HCT116 (cell line): ENCODE measurements at regions not wholly inside any gene's neighbourhood (a gene's known extent, or its start where the extent isn't known, plus 50 kb on each side); places are given as distances from the start of the nearest gene placed in this dataset.

ENCODE experiments used
- ATAC-seq: fragments of 200-7000 bp; cut with Tn5 transposase; 2 replicates; pipeline ENCODE4 v1.9.1; 2020; ENCODE audit warnings: mild to moderate bottlenecking, moderate library complexity
- BruUV-seq: library from RNA; stranded (reverse); fragments of 400-500 nt; replicated peaks from 2 replicates; lab custom pipeline; 2021; lab: Mats Ljungman, UMichigan
- CTCF ChIA-PET: fragments of 300-600 bp; sonication (Branson Sonifier 250); formaldehyde crosslinking; loops from one replicate; lab custom pipeline; 2021; ENCODE audit warnings: antibody characterized with exemption; lab: Charles Lee
- POLR2A ChIA-PET: fragments of 300-600, 350-600 bp; sonication (Branson Sonifier 250); formaldehyde crosslinking; loops from one replicate; lab custom pipeline; 2021; ENCODE audit warnings: antibody characterized with exemption; lab: Charles Lee
- RAD21 ChIA-PET, 2 experiments: fragments of 300-600 bp; sonication (Branson Sonifier 250); formaldehyde crosslinking; loops; one replicate each; lab custom pipeline; 2023; ENCODE audit warnings: low total read pairs in 2 of 2; ENCODE audit not compliant: uncharacterized antibody in 2 of 2, unreplicated experiment in 2 of 2, low non-redundant PET in 1 of 2; lab: Charles Lee
- DNase-seq: peaks from one replicate; pipeline ENCODE4 v3.0.0-alpha.2; 2010; ENCODE audit warnings: low read depth, low spot score
- H2AFZ ChIP-seq: fragments of 200-600 bp; shearing (Covaris generic), sonication (generic); 2 replicates; pipeline ENCODE4 v1.6.1; 2017; ENCODE audit warnings: low read depth, mixed run types, mixed read lengths, antibody characterized with exemption, low read length; ENCODE audit not compliant: poor library complexity, severe bottlenecking
- H3K27ac ChIP-seq: 2 replicates; pipeline ENCODE4 v1.5.1; 2012; ENCODE audit warnings: low read depth, low read length
- H3K27me3 ChIP-seq: fragments of 200-600 bp; sonication (generic); 2 replicates; pipeline ENCODE4 v1.6.1; 2016; ENCODE audit warnings: mixed run types, low read length, mixed read lengths; ENCODE audit not compliant: insufficient read depth
- H3K36me3 ChIP-seq, 2 experiments: fragments of 200-500 bp in 1 of 2; fragments of 200-600 bp in 1 of 2; sonication (Bioruptor generic) in 1 of 2; sonication (generic) in 1 of 2; 2 replicates each; pipeline versions ENCODE4 v1.5.1 to v1.6.1; 2014 to 2016; ENCODE audit warnings: low read length in 2 of 2, inconsistent platforms in 1 of 2, mixed read lengths in 1 of 2, mixed run types in 1 of 2; ENCODE audit not compliant: insufficient read depth in 2 of 2, control insufficient read depth in 1 of 2
- H3K4me1 ChIP-seq, 2 experiments: fragments of 200-600 bp in 1 of 2; sonication (generic) in 1 of 2; 2 replicates each; pipeline versions ENCODE4 v1.5.1 to v1.6.1; 2012 to 2017; ENCODE audit warnings: low read length in 2 of 2, inconsistent platforms in 1 of 2, mild to moderate bottlenecking in 1 of 2, mixed read lengths in 1 of 2, mixed run types in 1 of 2, moderate library complexity in 1 of 2; ENCODE audit not compliant: insufficient read depth in 2 of 2, control insufficient read depth in 1 of 2
- H3K4me2 ChIP-seq: fragments of 200-600 bp; sonication (generic); 2 replicates; pipeline ENCODE4 v1.6.1; 2017; ENCODE audit warnings: mixed run types, low read length, mixed read lengths
- H3K4me3 ChIP-seq, 2 experiments: fragments of 200-600 bp in 1 of 2; sonication (generic) in 1 of 2; replicated peaks in 1 of 2; 2 replicates each; pipeline ENCODE4 v1.5.1; 2011 to 2016; ENCODE audit warnings: low read length in 2 of 2, control low read depth in 1 of 2, low read depth in 1 of 2, mild to moderate bottlenecking in 1 of 2, mixed read lengths in 1 of 2, mixed run types in 1 of 2
- H3K79me2 ChIP-seq: fragments of 200-600 bp; sonication (generic); 2 replicates; pipeline ENCODE4 v1.6.1; 2017; ENCODE audit warnings: mild to moderate bottlenecking, mixed run types, low read length, moderate library complexity, mixed read lengths; ENCODE audit not compliant: insufficient read depth
- H3K9ac ChIP-seq: fragments of 200-600 bp; sonication (generic); 2 replicates; pipeline ENCODE4 v1.6.1; 2016; ENCODE audit warnings: low read length, mixed read lengths
- H3K9me2 ChIP-seq: fragments of 200-600 bp; sonication (generic), shearing (Covaris generic); 2 replicates; pipeline ENCODE4 v1.6.1; 2017; ENCODE audit warnings: mixed run types, mild to moderate bottlenecking, moderate library complexity; ENCODE audit not compliant: insufficient read depth
- H3K9me3 ChIP-seq, 2 experiments: fragments of 200-500 bp in 1 of 2; fragments of 200-600 bp in 1 of 2; sonication (Bioruptor generic) in 1 of 2; sonication (generic) in 1 of 2; 2 replicates each; pipeline ENCODE4 v1.6.1; 2014 to 2017; ENCODE audit warnings: low read length in 2 of 2, mixed read lengths in 2 of 2, inconsistent platforms in 1 of 2, low read depth in 1 of 2, mild to moderate bottlenecking in 1 of 2, mixed run types in 1 of 2, moderate library complexity in 1 of 2; ENCODE audit not compliant: control insufficient read depth in 1 of 2, insufficient read depth in 1 of 2
- H4K20me1 ChIP-seq: fragments of 200-600 bp; sonication (generic), shearing (Covaris generic); 2 replicates; pipeline ENCODE4 v1.6.1; 2017; ENCODE audit warnings: mixed run types, mild to moderate bottlenecking, moderate library complexity; ENCODE audit not compliant: insufficient read depth
- ATF3 ChIP-seq: IDR thresholded peaks from 2 replicates; pipeline ENCODE4 v1.6.1; 2012
- CBX3 ChIP-seq: IDR thresholded peaks from 2 replicates; pipeline ENCODE4 v1.6.1; 2012; ENCODE audit warnings: low read depth
- EGR1 ChIP-seq: IDR thresholded peaks from 2 replicates; pipeline ENCODE4 v1.6.1; 2012; ENCODE audit warnings: low read depth
- ELF1 ChIP-seq: IDR thresholded peaks from 2 replicates; pipeline ENCODE4 v1.6.1; 2012; ENCODE audit warnings: low read depth, borderline replicate concordance
- EZH2phosphoT487 ChIP-seq: fragments of 200-600 bp; IDR thresholded peaks from 2 replicates; pipeline ENCODE4 v1.6.1; 2018; ENCODE audit warnings: antibody characterized with exemption, borderline replicate concordance
- JUND ChIP-seq: IDR thresholded peaks from 2 replicates; pipeline ENCODE4 v1.6.1; 2012
- POLR2A ChIP-seq: IDR thresholded peaks from 2 replicates; pipeline ENCODE4 v1.7.0; 2011; ENCODE audit warnings: borderline replicate concordance; ENCODE audit not compliant: insufficient read depth, insufficient read length; ENCODE audit errors: extremely low read depth
- POLR2AphosphoS5 ChIP-seq: IDR thresholded peaks from 2 replicates; pipeline ENCODE4 v1.6.1; 2011; ENCODE audit warnings: mild to moderate bottlenecking, low read depth, low read length, moderate library complexity
- RAD21 ChIP-seq: IDR thresholded peaks from 2 replicates; pipeline ENCODE4 v1.6.1; 2012; ENCODE audit warnings: low read depth, mild to moderate bottlenecking
- REST ChIP-seq: IDR thresholded peaks from 2 replicates; pipeline ENCODE4 v1.6.1; 2012; ENCODE audit warnings: low read depth
- SIN3A ChIP-seq: IDR thresholded peaks from 2 replicates; pipeline ENCODE4 v1.6.1; 2012; ENCODE audit warnings: low read depth
- SP1 ChIP-seq: IDR thresholded peaks from 2 replicates; pipeline ENCODE4 v1.6.1; 2012; ENCODE audit warnings: low read depth
- SRF ChIP-seq: IDR thresholded peaks from 2 replicates; pipeline ENCODE4 v1.6.1; 2012; ENCODE audit warnings: low read depth
- TCF7L2 ChIP-seq: IDR thresholded peaks from 2 replicates; pipeline ENCODE4 v1.7.0; 2011; ENCODE audit warnings: borderline replicate concordance, inconsistent platforms; ENCODE audit not compliant: insufficient read depth, insufficient read length; ENCODE audit errors: extremely low read depth
- ZFX ChIP-seq: fragments of 450-650 bp; IDR thresholded peaks from 2 replicates; pipeline ENCODE4 v1.6.1; 2017
- intact Hi-C: fragments of 100-400 bp; cut with micrococcal nuclease; formaldehyde crosslinking; loops from 2 replicates; pipeline ENCODE4 v1.10.0; 2022
- TF ChIP-seq, protein P1 (sequence below), 3 experiments: fragments of 200-600 bp in 1 of 3; sonication (generic) in 1 of 3; IDR thresholded peaks in 2 of 3; conservative IDR thresholded peaks in 1 of 3; 2 replicates each; pipeline ENCODE4 v1.5.1; 2012 to 2017; ENCODE audit warnings: low read depth in 2 of 3, low read length in 2 of 3, antibody characterized with exemption in 1 of 3, borderline replicate concordance in 1 of 3, control low read depth in 1 of 3, mild to moderate bottlenecking in 1 of 3, mixed read lengths in 1 of 3, mixed run types in 1 of 3, moderate library complexity in 1 of 3; ENCODE audit not compliant: insufficient read depth in 1 of 3
- TF ChIP-seq, protein P2 (sequence below): IDR thresholded peaks from 2 replicates; pipeline ENCODE4 v1.6.1; 2011; ENCODE audit warnings: mild to moderate bottlenecking, low read length, moderate library complexity; ENCODE audit not compliant: insufficient replicate concordance; ENCODE audit errors: extremely low read depth

- no peak for TF ChIP-seq ATF3
- no peak for TF ChIP-seq SRF
- no peak for TF ChIP-seq REST
Measured at GRCh38 chr14:28483506-28483905, 283.1 kb upstream of the FOXG1 start (continued).

- ATAC-seq (no peak), DNase-seq (no peak)
- Histone ChIP-seq H3K4me3 (no peak overlapping the region), H3K4me1 (no peaks in the 10 kb centered on the region), H3K9ac (no peak overlapping the region), H3K9me2 (no peaks in the 10 kb centered on the region), H3K27ac (no peak overlapping the region), H3K36me3 (no peaks in the 10 kb centered on the region), H3K79me2 (no peaks in the 10 kb centered on the region), H3K27me3 (no peaks in the 10 kb centered on the region), H3K4me2 (no peak overlapping the region), H4K20me1 (no peaks in the 10 kb centered on the region), H2AFZ (no peak overlapping the region), H3K9me3 (peaks cover 0 to 11% of the 10 kb centered on the region in 2 experiments; a peak in 2 of 4 replicates)
- CTCF ChIA-PET, result no interaction called here
- RAD21 ChIA-PET, result no interaction called here
- TF ChIP-seq POLR2A (no peak), SIN3A (no peak), POLR2AphosphoS5 (no peak), SP1 (no peak), SRF (no peak), RAD21 (no peak), ZFX (no peak), TCF7L2 (no peak), JUND (no peak), EGR1 (no peak), CBX3 (no peak), EZH2phosphoT487 (no peak), ELF1 (no peak)
- TF ChIP-seq, protein P1, sequence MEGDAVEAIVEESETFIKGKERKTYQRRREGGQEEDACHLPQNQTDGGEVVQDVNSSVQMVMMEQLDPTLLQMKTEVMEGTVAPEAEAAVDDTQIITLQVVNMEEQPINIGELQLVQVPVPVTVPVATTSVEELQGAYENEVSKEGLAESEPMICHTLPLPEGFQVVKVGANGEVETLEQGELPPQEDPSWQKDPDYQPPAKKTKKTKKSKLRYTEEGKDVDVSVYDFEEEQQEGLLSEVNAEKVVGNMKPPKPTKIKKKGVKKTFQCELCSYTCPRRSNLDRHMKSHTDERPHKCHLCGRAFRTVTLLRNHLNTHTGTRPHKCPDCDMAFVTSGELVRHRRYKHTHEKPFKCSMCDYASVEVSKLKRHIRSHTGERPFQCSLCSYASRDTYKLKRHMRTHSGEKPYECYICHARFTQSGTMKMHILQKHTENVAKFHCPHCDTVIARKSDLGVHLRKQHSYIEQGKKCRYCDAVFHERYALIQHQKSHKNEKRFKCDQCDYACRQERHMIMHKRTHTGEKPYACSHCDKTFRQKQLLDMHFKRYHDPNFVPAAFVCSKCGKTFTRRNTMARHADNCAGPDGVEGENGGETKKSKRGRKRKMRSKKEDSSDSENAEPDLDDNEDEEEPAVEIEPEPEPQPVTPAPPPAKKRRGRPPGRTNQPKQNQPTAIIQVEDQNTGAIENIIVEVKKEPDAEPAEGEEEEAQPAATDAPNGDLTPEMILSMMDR (IDR thresholded peaks at IDR 0.05 in 2 of 3, conservative IDR thresholded peaks at IDR 0.05 in 1 of 3; ENCODE audit: borderline replicate concordance in 1 of 3, insufficient read depth in 1 of 3, low read depth in 2 of 3, low read length in 2 of 3), result no peak
- TF ChIP-seq, protein P2, sequence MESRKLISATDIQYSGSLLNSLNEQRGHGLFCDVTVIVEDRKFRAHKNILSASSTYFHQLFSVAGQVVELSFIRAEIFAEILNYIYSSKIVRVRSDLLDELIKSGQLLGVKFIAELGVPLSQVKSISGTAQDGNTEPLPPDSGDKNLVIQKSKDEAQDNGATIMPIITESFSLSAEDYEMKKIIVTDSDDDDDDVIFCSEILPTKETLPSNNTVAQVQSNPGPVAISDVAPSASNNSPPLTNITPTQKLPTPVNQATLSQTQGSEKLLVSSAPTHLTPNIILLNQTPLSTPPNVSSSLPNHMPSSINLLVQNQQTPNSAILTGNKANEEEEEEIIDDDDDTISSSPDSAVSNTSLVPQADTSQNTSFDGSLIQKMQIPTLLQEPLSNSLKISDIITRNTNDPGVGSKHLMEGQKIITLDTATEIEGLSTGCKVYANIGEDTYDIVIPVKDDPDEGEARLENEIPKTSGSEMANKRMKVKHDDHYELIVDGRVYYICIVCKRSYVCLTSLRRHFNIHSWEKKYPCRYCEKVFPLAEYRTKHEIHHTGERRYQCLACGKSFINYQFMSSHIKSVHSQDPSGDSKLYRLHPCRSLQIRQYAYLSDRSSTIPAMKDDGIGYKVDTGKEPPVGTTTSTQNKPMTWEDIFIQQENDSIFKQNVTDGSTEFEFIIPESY, result no peak
- intact Hi-C loops, result no loop called here
- no TSS peak for BruUV-seq
- POLR2A ChIA-PET, result no interaction called here
Measured at GRCh38 chr14:28488684-28489083, 277.9 kb upstream of the FOXG1 start.
